Kidney (tissue), 13 donors: ENCODE measurements at regions not wholly inside any gene's neighbourhood (a gene's known extent, or its start where the extent isn't known, plus 50 kb on each side); places are given as distances from the start of the nearest gene placed in this dataset.
"Not testable (repeated sequence)": the region's sequence is repeated elsewhere in the genome, so short reads cannot be mapped to it uniquely, and the experiment has no call there.

Experiments
- DNase-seq, 5 donors: peaks; one replicate each; pipeline ENCODE4 v3.0.0-alpha.2; 2013 to 2020
- FAIRE-seq: peaks from 2 replicates; lab custom pipeline; 2012; peaks lifted over from hg19 to GRCh38; lab: Jason Lieb, UNC
- H3K27ac ChIP-seq, 2 donors: one replicate each; pipeline ENCODE4 v1.7.0; 2013; ENCODE audit warnings: low read depth in 2 of 2, low read length in 2 of 2, inconsistent platforms in 1 of 2
- H3K27me3 ChIP-seq: one replicate; pipeline ENCODE4 v1.7.1; 2013; ENCODE audit warnings: low read length, inconsistent platforms; ENCODE audit not compliant: control insufficient read depth, insufficient read depth
- H3K36me3 ChIP-seq, 3 donors: one replicate each; pipeline versions ENCODE4 v1.7.0 to v1.7.1; 2013; ENCODE audit warnings: low read length in 3 of 3, control low read depth in 1 of 3, inconsistent platforms in 1 of 3; ENCODE audit not compliant: insufficient read depth in 3 of 3, control insufficient read depth in 2 of 3
- H3K4me1 ChIP-seq, 3 donors: one replicate each; pipeline versions ENCODE4 v1.7.0 to v1.7.1; 2013; ENCODE audit warnings: low read length in 3 of 3, inconsistent platforms in 1 of 3, low read depth in 1 of 3; ENCODE audit not compliant: control insufficient read depth in 2 of 3, insufficient read depth in 2 of 3
- H3K4me3 ChIP-seq, 3 donors: one replicate each; pipeline versions ENCODE4 v1.7.0 to v1.8.1; 2013; ENCODE audit warnings: low read length in 3 of 3, control low read depth in 1 of 3, inconsistent platforms in 1 of 3
- H3K9ac ChIP-seq, 3 donors: one replicate each; pipeline versions ENCODE4 v1.7.0 to v1.7.1; 2013; ENCODE audit warnings: low read length in 3 of 3, control low read depth in 1 of 3, inconsistent platforms in 1 of 3
- H3K9me3 ChIP-seq, 3 donors: one replicate each; pipeline versions ENCODE4 v1.7.0 to v1.7.1; 2013; ENCODE audit warnings: low read length in 3 of 3, control low read depth in 1 of 3, inconsistent platforms in 1 of 3; ENCODE audit not compliant: control insufficient read depth in 2 of 3, insufficient read depth in 1 of 3
- CTCF ChIP-seq: IDR thresholded peaks from 3 replicates; pipeline ENCODE4 v1.5.1; 2012; ENCODE audit warnings: mild to moderate bottlenecking, moderate library complexity, borderline replicate concordance; ENCODE audit not compliant: insufficient read depth; ENCODE audit errors: extremely low read depth
- intact Hi-C: fragments of 100-400 bp; cut with DNase I; formaldehyde crosslinking; loops from one replicate; pipeline ENCODE4 v1.11.1; 2022
- donor health status: control.
- donor health status: control.
- donor health status: control.
- donor health status: control.
- donor health status: control.
- donor health status: DM: yes; HTN: yes; CAD: no.
- donor health status: Normal renal cell carcinoma (clear cell type).

GRCh38 chr5:117326997-117327396 lies 752.4 kb upstream of the SEMA6A start:
- FAIRE-seq (no peak), DNase-seq (no peak)
- intact Hi-C loops = no loop called here
- no peaks in the 10 kb centered on the region for H3K27me3 ChIP-seq
- H3K9me3 ChIP-seq = no peaks in the 10 kb centered on the region
- H3K9ac ChIP-seq = no peak overlapping the region
- H3K36me3 ChIP-seq = no peaks in the 10 kb centered on the region
- H3K27ac ChIP-seq = no peak overlapping the region
- H3K4me1 ChIP-seq = no peaks in the 10 kb centered on the region
- TF ChIP-seq CTCF = no peak
- H3K4me3 ChIP-seq = no peak overlapping the region

- no peaks in the 10 kb centered on the region for H3K9me3 ChIP-seq
- no peak overlapping the region for H3K9ac ChIP-seq
- H3K4me3 ChIP-seq = no peak overlapping the region
- FAIRE-seq = no peak
- no peak overlapping the region for H3K27ac ChIP-seq
- DNase-seq = peak in 2 of 5 donors; percentile 17 to 30
- no peaks in the 10 kb centered on the region for H3K27me3 ChIP-seq
- no peak for TF ChIP-seq CTCF
- H3K36me3 ChIP-seq = no peaks in the 10 kb centered on the region
- no peaks in the 10 kb centered on the region for H3K4me1 ChIP-seq
- intact Hi-C loops = no loop called here
These were observed 743.9 kb upstream of the SEMA6A start for GRCh38 chr5:117318528-117318927.

- no peak for DNase-seq
- TF ChIP-seq CTCF = no peak
These were observed 740.5 kb upstream of the SEMA6A start for GRCh38 chr5:117315170-117315569.

GRCh38 chr5:117304512-117305107 lies 730.0 kb upstream of the SEMA6A start:
- intact Hi-C loops, H3K27ac ChIP-seq, H3K4me3 ChIP-seq, H3K27me3 ChIP-seq, H3K9me3 ChIP-seq, H3K36me3 ChIP-seq, H3K4me1 ChIP-seq, FAIRE-seq, H3K9ac ChIP-seq: not testable (repeated sequence)
- peak in 1 of 5 donors; percentile 40 for DNase-seq

More at GRCh38 chr5:117315170-117315569, 740.5 kb upstream of the SEMA6A start:
- Histone ChIP-seq H3K27me3 (no peaks in the 10 kb centered on the region), H3K9me3 (no peaks in the 10 kb centered on the region), H3K36me3 (no peaks in the 10 kb centered on the region), H3K4me1 (no peaks in the 10 kb centered on the region), H3K4me3 (no peak overlapping the region), H3K27ac (no peak overlapping the region), H3K9ac (no peak overlapping the region)
- intact Hi-C loops = no loop called here
- FAIRE-seq = no peak
